ENCODE measurements at regions not wholly inside any gene's neighbourhood (a gene's known extent, or its start where the extent isn't known, plus 50 kb on each side); places are given as distances from the start of the nearest gene placed in this dataset.

DNA sequence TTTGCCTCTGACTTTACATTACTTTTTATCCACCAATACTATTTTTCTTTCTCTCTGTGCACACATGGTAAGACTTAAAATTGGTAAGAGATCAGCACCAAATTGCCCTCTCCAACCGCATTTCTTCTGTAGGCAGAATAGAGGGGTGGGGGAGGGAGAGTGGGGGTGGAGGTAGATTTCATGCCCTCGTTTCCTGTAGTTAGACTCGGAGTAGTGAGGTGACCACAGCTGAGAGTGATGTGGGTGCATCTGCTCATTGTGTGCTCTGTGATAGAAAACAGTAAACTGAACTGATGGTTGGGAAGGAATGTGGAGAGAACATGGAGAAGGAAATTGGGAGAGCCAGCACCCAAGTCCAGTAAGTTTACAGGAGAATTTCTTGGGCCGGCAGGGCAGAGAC lies 498.3 kb downstream of the IRX1 start:
- TF ChIP-seq, protein P1, sequence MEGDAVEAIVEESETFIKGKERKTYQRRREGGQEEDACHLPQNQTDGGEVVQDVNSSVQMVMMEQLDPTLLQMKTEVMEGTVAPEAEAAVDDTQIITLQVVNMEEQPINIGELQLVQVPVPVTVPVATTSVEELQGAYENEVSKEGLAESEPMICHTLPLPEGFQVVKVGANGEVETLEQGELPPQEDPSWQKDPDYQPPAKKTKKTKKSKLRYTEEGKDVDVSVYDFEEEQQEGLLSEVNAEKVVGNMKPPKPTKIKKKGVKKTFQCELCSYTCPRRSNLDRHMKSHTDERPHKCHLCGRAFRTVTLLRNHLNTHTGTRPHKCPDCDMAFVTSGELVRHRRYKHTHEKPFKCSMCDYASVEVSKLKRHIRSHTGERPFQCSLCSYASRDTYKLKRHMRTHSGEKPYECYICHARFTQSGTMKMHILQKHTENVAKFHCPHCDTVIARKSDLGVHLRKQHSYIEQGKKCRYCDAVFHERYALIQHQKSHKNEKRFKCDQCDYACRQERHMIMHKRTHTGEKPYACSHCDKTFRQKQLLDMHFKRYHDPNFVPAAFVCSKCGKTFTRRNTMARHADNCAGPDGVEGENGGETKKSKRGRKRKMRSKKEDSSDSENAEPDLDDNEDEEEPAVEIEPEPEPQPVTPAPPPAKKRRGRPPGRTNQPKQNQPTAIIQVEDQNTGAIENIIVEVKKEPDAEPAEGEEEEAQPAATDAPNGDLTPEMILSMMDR (IDR thresholded peaks at IDR 0.05; ENCODE audit: insufficient read depth, low read depth, low read length): no peak
- TF ChIP-seq EZH2 (IDR thresholded peaks at IDR 0.05; ENCODE audit: insufficient read depth, low read length): no peak
